ENCODE measurements at regions not wholly inside any gene's neighbourhood (a gene's known extent, or its start where the extent isn't known, plus 50 kb on each side); places are given as distances from the start of the nearest gene placed in this dataset.

GRCh38 chr5:56339732-56340131 is 106.6 kb upstream of the ANKRD55 start:
- TF ChIP-seq REST (IDR thresholded peaks at IDR 0.05; ENCODE audit: insufficient replicate concordance, low read depth) = no peak
- TF ChIP-seq CTCF (IDR thresholded peaks at IDR 0.05; ENCODE audit: insufficient read depth, low read length) = no peak
- no peak for TF ChIP-seq POLR2AphosphoS5 (IDR thresholded peaks at IDR 0.05; ENCODE audit: low read depth)
- TF ChIP-seq GABPA (IDR thresholded peaks at IDR 0.05; ENCODE audit: low read depth) = no peak
- TF ChIP-seq SPI1 (IDR thresholded peaks at IDR 0.05; ENCODE audit: borderline replicate concordance, low read depth) = no peak
- Histone ChIP-seq H3K4me3 (replicated peaks; ENCODE audit: insufficient read depth, low read length) (no peak overlapping the region), H3K27me3 (ENCODE audit: insufficient read depth, poor library complexity, severe bottlenecking) (no peaks in the 10 kb centered on the region), H3K27ac (replicated peaks) (no peak overlapping the region)
- no peak for DNase-seq (ENCODE audit: low read depth in 1 of 2, low spot score in 1 of 2)

GRCh38 chr5:56337715-56338319 is 104.7 kb upstream of the ANKRD55 start:
- Histone ChIP-seq H3K4me3 (replicated peaks; ENCODE audit: insufficient read depth, low read length) (no peak overlapping the region), H3K27ac (replicated peaks) (no peak overlapping the region), H3K27me3 (ENCODE audit: insufficient read depth, poor library complexity, severe bottlenecking) (no peaks in the 10 kb centered on the region)
- no peak for DNase-seq (ENCODE audit: low read depth in 1 of 2, low spot score in 1 of 2)
- TF ChIP-seq GABPA (IDR thresholded peaks at IDR 0.05; ENCODE audit: low read depth) = no peak

- no peak for TF ChIP-seq CTCF (IDR thresholded peaks at IDR 0.05; ENCODE audit: insufficient read depth, low read length)
- no peak for TF ChIP-seq GABPA (IDR thresholded peaks at IDR 0.05; ENCODE audit: low read depth)
- no peak for TF ChIP-seq POLR2AphosphoS5 (IDR thresholded peaks at IDR 0.05; ENCODE audit: low read depth)
- TF ChIP-seq REST (IDR thresholded peaks at IDR 0.05; ENCODE audit: insufficient replicate concordance, low read depth) = no peak
- TF ChIP-seq SPI1 (IDR thresholded peaks at IDR 0.05; ENCODE audit: borderline replicate concordance, low read depth) = no peak
- DNase-seq (ENCODE audit: low read depth in 1 of 2, low spot score in 1 of 2) = no peak
- Histone ChIP-seq H3K27me3 (ENCODE audit: insufficient read depth, poor library complexity, severe bottlenecking) (no peaks in the 10 kb centered on the region), H3K27ac (replicated peaks) (no peak overlapping the region), H3K4me3 (replicated peaks; ENCODE audit: insufficient read depth, low read length) (no peak overlapping the region)
These were observed 102.1 kb upstream of the ANKRD55 start for GRCh38 chr5:56335212-56335611.

- no peak for TF ChIP-seq CTCF (IDR thresholded peaks at IDR 0.05; ENCODE audit: insufficient read depth, low read length)
- TF ChIP-seq REST (IDR thresholded peaks at IDR 0.05; ENCODE audit: insufficient replicate concordance, low read depth) = no peak
- TF ChIP-seq GABPA (IDR thresholded peaks at IDR 0.05; ENCODE audit: low read depth) = no peak
- no peak for TF ChIP-seq POLR2AphosphoS5 (IDR thresholded peaks at IDR 0.05; ENCODE audit: low read depth)
- no peak for TF ChIP-seq SPI1 (IDR thresholded peaks at IDR 0.05; ENCODE audit: borderline replicate concordance, low read depth)
- H3K27ac ChIP-seq (replicated peaks) = no peak overlapping the region
- no peak overlapping the region for H3K4me3 ChIP-seq (replicated peaks; ENCODE audit: insufficient read depth, low read length)
- DNase-seq (ENCODE audit: low read depth in 1 of 2, low spot score in 1 of 2) = no peak
- H3K27me3 ChIP-seq (ENCODE audit: insufficient read depth, poor library complexity, severe bottlenecking) = no peaks in the 10 kb centered on the region
These were observed 97.7 kb upstream of the ANKRD55 start for GRCh38 chr5:56330806-56331205.

Data from HL-60 (cell line).